Progenitor cell of endocrine pancreas (in vitro differentiated cells): ENCODE measurements at regions not wholly inside any gene's neighbourhood (a gene's known extent, or its start where the extent isn't known, plus 50 kb on each side); places are given as distances from the start of the nearest gene placed in this dataset.

Source experiments
- DNase-seq: peaks from one replicate; pipeline ENCODE4 v3.0.0; 2021; ENCODE audit warnings: low spot score; ENCODE audit not compliant: unreplicated experiment
- H3K27ac Mint-ChIP-seq: 2 replicates; pipeline ENCODE4 v1.8.0; 2021; ENCODE audit warnings: mild to moderate bottlenecking, moderate library complexity, mixed read lengths
- H3K27me3 Mint-ChIP-seq: 2 replicates; pipeline ENCODE4 v1.8.0; 2021; ENCODE audit warnings: mixed read lengths
- H3K36me3 Mint-ChIP-seq: 2 replicates; pipeline ENCODE4 v1.8.0; 2022; ENCODE audit warnings: mixed read lengths; ENCODE audit not compliant: insufficient read depth
- H3K4me1 Mint-ChIP-seq: 2 replicates; pipeline ENCODE4 v1.8.0; 2021; ENCODE audit warnings: low read depth, mixed read lengths
- H3K4me3 Mint-ChIP-seq: 2 replicates; pipeline ENCODE4 v1.8.0; 2021; ENCODE audit warnings: low read depth, mild to moderate bottlenecking, moderate library complexity, mixed read lengths
- H3K9me3 Mint-ChIP-seq: 2 replicates; pipeline ENCODE4 v1.8.0; 2021; ENCODE audit warnings: low read depth, mixed read lengths
- TF ChIP-seq, protein P1 (sequence below): fragments of 200-600 bp; sonication (generic); IDR thresholded peaks from one replicate; pipeline ENCODE4 v1.5.0; 2021; ENCODE audit warnings: antibody characterized with exemption, mild to moderate bottlenecking; ENCODE audit not compliant: unreplicated experiment

- Mint-ChIP-seq H3K9me3 (no peaks in the 10 kb centered on the region), H3K4me3 (no peak overlapping the region), H3K27me3 (peaks cover 3% of the 10 kb centered on the region), H3K4me1 (peaks cover 7% of the 10 kb centered on the region), H3K36me3 (no peaks in the 10 kb centered on the region), H3K27ac (no peak overlapping the region)
- TF ChIP-seq, protein P1, sequence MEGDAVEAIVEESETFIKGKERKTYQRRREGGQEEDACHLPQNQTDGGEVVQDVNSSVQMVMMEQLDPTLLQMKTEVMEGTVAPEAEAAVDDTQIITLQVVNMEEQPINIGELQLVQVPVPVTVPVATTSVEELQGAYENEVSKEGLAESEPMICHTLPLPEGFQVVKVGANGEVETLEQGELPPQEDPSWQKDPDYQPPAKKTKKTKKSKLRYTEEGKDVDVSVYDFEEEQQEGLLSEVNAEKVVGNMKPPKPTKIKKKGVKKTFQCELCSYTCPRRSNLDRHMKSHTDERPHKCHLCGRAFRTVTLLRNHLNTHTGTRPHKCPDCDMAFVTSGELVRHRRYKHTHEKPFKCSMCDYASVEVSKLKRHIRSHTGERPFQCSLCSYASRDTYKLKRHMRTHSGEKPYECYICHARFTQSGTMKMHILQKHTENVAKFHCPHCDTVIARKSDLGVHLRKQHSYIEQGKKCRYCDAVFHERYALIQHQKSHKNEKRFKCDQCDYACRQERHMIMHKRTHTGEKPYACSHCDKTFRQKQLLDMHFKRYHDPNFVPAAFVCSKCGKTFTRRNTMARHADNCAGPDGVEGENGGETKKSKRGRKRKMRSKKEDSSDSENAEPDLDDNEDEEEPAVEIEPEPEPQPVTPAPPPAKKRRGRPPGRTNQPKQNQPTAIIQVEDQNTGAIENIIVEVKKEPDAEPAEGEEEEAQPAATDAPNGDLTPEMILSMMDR = no peak
- no peak for DNase-seq
These were observed 167.0 kb downstream of the EBLN2 start for GRCh38 chr3:73228437-73228836.

DNA sequence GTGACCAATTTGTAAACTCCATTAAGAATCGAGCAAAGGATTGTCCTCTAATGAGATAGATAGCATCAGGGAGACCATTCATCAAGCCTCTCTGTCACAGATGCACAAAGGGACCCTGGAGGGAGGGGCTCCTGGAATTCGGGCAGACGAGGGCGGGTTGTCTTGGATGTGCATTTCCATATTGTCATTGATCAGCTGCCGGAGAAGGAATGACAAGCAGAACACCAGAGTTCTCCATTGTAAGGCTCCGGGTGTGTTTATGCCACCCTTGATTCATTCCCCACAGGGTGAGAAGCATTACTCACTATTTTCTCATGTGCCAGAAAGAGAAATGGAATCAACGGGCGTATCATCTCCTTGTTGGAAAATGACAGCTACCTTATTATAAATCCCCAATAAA is 167.5 kb downstream of the EBLN2 start:
- no peak for DNase-seq
- TF ChIP-seq, protein P1 = no peak
- H3K4me1 Mint-ChIP-seq = peaks cover 7% of the 10 kb centered on the region
- peaks cover 3% of the 10 kb centered on the region for H3K27me3 Mint-ChIP-seq
- H3K27ac Mint-ChIP-seq = no peak overlapping the region
- H3K4me3 Mint-ChIP-seq = no peak overlapping the region
- H3K36me3 Mint-ChIP-seq = no peaks in the 10 kb centered on the region
- no peaks in the 10 kb centered on the region for H3K9me3 Mint-ChIP-seq

DNA sequence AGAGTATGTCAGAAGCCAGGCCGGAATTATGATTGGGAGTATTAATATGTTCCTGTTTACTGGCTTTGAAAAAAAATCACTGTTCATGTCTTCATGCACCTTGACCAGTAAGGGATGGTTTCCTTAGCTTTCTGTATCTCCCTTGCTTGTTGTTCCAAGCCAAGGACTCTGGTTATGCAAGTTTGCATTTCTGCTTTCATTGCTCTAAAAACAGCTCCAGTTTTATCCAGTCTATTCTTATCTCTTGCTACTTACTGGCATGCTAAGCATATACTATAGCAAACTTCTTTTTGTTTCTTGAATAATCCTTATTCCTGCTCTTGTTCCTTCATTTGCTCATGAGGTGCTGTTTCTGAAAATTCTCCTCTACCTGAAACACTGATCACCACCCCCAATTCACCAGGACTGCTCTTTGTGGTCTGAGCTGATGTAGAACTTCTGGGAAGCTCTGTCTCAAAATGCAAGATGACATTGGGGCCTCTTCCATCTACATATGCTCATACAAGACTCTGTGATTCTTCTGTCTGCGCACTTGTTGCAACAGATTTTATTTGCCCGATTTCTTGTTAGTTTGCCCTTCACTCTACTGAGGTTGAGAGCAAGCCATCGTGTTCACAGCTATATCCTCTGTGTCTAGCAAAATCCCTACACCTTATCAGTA is 173.0 kb downstream of the EBLN2 start:
- DNase-seq = no peak
- no peaks in the 10 kb centered on the region for H3K9me3 Mint-ChIP-seq
- H3K36me3 Mint-ChIP-seq = no peaks in the 10 kb centered on the region
- H3K4me3 Mint-ChIP-seq = no peak overlapping the region
- no peak overlapping the region for H3K27ac Mint-ChIP-seq
- H3K27me3 Mint-ChIP-seq = no peaks in the 10 kb centered on the region
- peaks cover 3% of the 10 kb centered on the region for H3K4me1 Mint-ChIP-seq
- TF ChIP-seq, protein P1 = no peak

- no peaks in the 10 kb centered on the region for H3K27me3 Mint-ChIP-seq
- H3K4me1 Mint-ChIP-seq = peaks cover 3% of the 10 kb centered on the region
- no peak for DNase-seq
- no peaks in the 10 kb centered on the region for H3K9me3 Mint-ChIP-seq
- no peak overlapping the region for H3K4me3 Mint-ChIP-seq
- H3K27ac Mint-ChIP-seq = no peak overlapping the region
- TF ChIP-seq, protein P1 = no peak
- no peaks in the 10 kb centered on the region for H3K36me3 Mint-ChIP-seq
These were observed 174.3 kb downstream of the EBLN2 start for GRCh38 chr3:73235768-73236167.

DNA sequence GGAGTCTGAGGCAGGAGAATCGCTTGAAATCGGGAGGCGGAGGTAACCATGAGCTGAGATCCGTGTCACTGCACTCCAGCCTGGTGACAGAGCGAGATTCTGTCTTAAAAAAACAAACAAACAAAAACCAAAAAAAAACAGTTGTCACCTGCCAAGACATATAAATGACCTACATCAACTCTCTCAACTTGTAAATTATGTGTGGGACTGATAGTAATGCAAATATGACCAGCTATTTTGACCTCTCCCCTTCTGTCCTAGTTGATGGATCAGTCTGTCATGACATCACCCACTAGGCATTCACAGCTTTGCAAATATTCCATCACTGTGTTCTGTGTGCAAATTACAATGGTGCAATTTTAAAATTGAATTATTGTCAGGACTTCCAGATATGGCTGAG is 175.4 kb downstream of the EBLN2 start:
- no peaks in the 10 kb centered on the region for H3K27me3 Mint-ChIP-seq
- H3K36me3 Mint-ChIP-seq = no peaks in the 10 kb centered on the region
- H3K4me3 Mint-ChIP-seq = no peak overlapping the region
- peak overlapping the region; percentile 9 for H3K27ac Mint-ChIP-seq
- H3K9me3 Mint-ChIP-seq = no peaks in the 10 kb centered on the region
- H3K4me1 Mint-ChIP-seq = peaks cover 3% of the 10 kb centered on the region
- TF ChIP-seq, protein P1 = no peak
- DNase-seq = no peak
